GM18868 (cell line): ENCODE measurements at regions not wholly inside any gene's neighbourhood (a gene's known extent, or its start where the extent isn't known, plus 50 kb on each side); places are given as distances from the start of the nearest gene placed in this dataset.
"Not testable (repeated sequence)": the region's sequence is repeated elsewhere in the genome, so short reads cannot be mapped to it uniquely, and the experiment has no call there.

Source experiments
- ATAC-seq: cut with Tn5 transposase; IDR thresholded peaks from one replicate; pipeline ENCODE4 v1.9.1; 2021; ENCODE audit warnings: mild to moderate bottlenecking, moderate library complexity; ENCODE audit not compliant: unreplicated experiment

DNA sequence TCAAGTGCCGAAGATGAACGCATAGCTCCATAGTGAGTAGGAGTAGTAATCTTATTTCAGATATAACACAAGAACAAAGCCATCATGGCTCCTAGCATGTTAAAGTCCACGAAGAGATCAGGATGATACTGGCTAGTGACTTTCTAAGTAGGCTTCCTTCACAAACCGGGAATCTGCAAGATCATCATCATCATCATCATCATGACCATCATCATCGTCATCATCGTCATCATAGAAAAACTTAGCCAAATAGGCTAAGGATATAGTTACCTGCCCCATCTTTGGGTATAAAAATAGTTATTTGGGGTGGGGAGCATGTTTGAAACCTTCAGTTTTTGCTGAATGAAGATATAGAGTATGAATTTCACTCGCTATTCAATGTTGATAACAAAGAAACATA lies 57.9 kb downstream of the PYDC2 start:
- no peak for ATAC-seq

DNA sequence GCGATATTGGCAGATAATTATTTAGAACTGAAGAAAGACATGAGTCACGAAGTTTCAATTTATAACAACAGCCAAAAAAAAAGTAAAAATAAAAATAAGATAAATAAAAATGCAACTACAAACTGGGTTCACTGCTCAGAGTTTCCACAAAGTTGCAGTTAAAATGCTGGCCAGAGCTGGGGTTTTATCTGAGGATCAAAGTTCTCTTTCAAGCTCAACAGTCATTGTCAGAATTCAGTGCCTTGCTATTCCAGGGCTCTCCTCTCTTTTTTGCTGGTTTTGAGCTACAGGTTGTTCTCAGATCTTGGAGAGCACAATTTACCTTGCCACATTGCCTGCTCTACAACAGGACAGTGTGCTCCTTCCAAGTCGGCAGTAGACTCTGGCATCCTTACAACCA lies 60.1 kb downstream of the PYDC2 start:
- ATAC-seq = no peak

DNA sequence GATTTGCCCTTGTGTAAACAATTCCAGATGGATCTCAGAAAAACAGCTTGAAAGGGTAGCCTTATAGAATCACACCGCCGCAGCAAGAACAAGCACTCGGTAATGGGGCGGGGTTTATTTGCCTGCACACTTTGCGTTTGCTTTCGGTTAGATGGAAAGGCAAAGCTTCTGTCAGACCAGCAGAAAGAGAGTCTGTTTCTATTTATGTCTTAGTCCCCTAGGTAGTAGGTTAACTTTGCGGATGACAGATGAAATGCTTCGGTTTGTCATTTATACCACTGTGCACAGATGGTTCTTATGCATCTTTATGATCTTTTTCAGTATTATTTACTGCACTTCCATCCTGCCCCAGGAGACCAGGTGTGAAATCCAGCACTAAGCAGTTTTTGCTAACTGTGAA lies 62.2 kb downstream of the PYDC2 start:
- ATAC-seq = no peak

DNA sequence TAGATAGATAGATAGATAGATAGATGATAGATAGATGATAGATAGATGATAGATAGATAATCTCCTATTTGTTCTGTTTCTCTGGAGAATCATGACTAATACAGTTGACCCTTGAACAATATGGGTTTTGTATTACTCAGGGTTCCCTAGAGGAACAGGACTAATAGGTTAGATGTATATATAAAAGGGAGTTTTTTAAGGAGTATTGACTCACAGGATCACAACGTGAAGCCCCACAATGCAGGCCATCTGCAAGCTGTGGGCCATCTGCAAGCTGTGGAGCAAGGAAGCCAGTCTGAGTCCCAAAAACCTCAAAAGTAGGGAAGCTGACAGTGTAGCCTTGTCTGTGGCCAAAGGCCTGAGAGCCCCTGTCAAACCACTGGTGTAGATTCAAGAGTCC lies 67.6 kb downstream of the PYDC2 start:
- ATAC-seq = no peak

DNA sequence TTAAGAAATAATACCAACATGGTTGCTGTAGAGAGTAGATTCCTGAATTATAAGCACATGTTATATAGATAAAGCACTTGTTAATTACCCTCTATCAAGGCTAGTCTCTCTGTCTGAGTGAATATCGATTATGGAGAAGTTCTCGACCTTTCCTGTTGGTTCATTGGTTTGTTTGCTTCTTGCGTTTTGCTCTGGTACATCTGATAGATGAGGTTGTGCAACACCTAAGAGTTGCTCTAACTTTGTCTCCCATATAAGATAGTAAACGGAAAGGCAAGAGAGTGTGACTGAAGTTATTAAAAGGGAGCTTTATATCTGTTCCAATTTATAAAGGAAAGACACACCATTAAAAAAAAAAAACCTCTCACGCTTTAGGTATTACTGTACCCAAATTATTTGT lies 69.0 kb downstream of the PYDC2 start:
- no peak for ATAC-seq

DNA sequence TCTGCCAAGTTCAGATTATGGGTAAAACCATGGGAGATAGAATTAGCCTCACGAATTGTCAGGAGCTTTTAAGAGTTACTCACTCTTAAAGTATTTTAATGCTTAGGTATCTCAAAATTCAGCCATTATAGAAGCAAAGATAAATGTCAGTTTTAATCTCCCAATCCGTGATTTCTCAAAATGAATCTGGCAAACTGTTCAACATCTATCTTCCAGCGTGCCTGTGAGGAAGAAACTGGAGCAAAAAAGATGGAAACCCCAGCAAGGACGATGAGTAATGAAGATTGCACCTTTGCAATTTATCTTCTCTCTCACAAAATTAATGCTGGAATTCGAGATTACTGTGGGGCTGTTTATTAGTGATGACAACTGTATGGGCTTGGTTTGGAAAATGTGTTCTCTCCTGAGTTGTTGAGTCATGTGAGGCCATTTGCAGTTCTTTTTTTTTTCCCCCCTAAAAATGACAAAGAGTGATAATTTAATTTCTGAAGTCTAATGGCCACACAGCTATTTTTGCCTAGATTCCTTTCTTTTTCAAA lies 70.5 kb downstream of the PYDC2 start:
- ATAC-seq = no peak

DNA sequence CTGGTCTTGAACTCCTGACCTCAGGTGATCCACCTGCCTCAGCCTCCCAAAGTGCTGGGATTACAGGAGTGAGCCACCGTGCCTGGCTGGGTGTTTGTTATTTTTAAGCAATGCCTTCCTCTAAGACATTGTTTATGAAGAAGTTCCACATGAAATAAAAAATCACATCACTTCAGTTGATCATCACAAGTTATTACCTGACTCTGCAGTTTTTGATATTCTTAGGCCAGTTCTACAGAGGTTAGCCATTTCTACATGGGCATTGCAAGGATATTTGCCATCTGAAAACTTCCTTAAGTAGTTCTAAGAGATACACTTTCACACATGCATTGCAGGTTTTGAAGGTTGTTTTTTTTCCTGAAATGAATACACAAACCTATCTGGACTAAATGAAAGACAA lies 82.1 kb downstream of the PYDC2 start:
- ATAC-seq = no peak

DNA sequence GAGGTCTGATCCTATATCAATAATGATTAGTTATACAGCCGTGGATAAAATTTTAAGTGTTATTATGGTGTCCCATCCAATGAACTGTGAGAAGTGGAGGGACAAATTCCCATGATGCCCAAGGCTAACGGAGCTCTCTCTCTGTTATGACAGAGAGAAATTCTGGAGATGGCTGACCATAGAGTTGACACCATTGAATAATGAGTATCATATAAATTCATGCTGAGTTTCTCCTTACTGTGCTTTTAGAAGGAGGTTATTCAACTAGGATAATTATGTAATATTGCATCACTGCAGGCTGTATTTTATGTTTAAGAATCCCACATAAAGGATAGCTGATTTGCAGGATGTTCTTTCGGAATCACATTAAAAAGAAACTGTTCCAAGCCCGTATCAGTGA lies 82.9 kb downstream of the PYDC2 start:
- ATAC-seq = no peak

DNA sequence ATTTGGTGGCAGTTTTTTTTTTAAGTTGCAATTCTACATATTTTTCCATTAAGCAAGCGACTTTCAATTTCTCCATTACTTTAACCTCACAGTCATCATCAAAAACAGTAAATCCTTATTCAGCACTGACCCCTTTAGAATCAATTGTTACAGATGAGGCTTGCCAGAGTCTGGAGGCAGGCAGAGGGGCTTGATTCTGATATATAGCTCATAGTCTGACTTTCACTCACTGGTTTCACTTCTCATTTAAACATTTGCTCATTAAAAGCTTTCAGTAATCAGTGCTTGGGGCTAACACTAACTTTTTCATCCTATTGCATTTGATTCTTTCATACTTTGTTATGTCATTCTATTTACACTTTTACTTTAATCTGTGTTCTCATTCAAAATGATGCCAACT lies 88.4 kb downstream of the PYDC2 start:
- no peak for ATAC-seq

DNA sequence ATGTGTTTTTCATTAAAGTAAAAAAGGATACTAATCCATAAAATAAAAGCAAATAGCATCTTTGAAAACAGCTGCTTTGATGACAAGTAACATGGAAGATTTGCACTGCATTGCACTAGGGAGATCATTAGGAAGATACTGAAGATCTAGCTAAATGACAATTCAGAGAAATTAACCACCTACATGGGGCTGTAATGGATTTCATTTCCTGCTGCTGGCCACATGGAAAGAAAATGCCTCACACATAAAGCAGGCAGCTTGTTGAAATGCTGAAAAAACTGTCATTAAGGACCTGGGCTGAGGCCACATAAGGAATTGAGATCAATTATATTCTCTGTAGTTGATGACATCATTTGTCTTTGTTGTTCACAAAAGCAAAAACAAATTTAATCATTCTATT lies 94.1 kb downstream of the PYDC2 start:
- ATAC-seq = no peak

DNA sequence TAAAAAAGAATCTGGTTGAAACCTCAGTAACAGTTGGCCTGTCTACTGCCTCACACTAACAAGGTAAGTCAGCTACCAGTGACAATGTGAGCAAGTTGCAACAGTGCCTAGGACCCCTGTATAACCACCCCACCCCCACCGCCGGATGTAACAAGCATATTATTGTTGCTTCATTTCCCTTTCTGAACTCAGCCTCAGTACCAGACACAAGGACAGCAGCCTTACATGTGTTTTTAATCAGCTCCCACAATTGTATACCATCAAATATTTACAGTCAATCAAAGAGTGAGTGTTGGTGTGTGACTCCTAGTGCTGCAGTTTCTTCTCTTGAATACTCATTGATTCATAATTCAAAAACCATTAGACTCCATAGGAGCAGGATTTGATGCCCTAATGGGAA lies 96.4 kb downstream of the PYDC2 start:
- ATAC-seq = no peak

DNA sequence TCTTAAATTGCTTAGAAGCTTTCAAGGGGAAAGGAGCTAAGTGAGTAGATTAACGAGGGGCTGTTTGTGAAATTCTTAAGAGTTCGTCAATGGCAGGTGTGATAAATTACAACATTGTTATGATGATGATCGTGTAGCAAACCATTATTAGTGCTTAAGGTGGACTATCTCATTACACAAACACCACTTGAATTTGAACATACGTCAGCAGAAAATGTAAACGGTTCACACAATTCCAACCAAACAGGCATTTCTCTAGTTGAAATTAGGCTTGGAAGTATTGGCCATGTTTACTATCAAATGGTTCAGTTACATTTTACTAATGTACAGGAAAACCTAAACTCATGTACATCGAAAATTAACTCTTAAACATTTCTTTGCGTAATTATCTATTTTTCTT lies 102.8 kb downstream of the PYDC2 start:
- ATAC-seq = no peak

DNA sequence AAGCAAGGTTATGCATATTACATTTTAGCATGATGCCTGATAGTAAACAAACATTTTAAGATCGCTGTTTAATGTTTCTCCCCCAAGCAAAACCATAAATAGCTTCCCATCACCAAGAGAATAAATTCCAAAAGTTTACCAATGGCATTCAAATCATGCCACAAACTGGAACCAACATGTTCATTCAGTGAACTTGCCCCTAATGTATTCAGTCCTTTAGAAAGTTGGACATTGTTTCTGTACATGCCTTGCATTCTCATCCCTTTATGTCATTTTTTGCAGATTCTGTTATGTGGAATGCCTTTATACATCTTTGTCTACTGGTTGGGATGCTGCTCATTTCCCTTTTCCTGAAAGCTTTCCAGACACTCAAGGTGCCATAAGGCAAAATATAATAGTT lies 105.5 kb downstream of the PYDC2 start:
- ATAC-seq = no peak

DNA sequence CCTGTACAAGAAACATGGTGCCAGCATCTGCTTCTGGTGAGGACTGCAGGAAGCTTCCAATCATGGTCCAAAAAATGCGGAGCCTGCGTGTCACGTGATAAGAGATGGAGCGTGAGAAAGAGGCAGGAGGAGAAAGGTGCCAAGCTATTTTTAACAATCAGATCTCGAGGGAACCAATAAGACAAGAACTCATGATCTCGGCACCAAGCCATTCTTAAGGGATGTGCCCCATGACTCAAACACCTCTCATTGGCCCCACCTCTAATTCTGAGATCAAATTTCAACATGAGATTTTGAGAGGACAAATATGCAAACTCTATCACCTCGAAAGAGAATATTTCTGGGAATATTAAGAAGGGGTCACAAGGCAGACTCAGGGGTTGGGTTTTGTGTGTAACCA lies 107.2 kb downstream of the PYDC2 start:
- ATAC-seq = no peak

DNA sequence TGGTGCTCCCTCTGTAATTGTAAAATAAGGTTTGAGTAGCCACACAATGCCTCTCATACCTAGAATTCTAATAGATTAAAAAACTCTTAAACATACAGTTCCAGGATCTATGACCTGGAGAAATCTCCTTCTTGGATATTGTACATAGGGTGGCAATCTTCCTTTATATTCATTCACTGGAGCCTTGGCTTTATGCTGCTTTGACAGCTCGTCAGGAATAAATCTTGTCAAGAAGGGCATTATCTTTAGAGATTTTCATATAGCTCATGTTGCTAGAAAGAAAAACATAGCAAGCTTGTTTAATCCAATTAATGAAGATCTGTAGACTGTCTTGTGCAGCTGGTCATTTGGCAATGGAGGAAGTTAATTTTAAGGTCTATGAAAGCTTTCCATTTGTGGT lies 131.1 kb downstream of the PYDC2 start:
- no peak for ATAC-seq

DNA sequence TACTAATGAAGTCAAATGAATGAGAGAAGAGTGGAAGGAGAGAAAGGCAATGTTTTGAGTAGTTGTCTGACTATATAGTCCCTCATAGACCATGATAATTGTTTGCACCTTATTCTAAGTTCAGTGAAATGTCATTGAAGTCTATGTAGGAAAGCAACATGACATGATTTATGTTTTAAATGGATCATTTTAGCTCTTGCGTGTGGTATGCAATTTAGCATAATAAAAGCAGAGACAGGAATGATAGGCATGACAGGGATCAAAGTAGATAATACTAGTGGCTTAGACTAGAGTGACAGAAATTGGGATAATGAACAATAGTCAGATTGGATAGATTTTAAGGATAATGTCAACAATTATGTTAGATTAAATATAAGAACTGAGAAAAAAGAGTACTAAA lies 132.5 kb downstream of the PYDC2 start:
- no peak for ATAC-seq

DNA sequence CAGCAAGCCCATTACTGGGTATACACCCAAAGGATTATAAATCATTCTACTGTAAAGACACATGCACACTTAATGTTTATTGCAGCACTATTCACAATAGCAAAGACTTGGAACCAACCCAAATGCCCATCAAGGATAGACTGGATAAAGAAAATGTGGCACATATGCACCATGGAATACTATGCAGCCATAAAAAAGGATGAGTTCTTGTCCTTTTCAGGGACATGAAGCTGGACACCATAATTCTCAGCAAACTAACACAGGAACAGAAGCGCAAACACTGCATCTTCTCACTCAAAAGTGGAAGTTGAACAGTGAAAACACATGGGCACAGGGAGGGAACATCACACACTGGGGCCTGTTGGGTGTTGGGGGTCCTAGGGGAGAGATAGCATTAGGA lies 154.5 kb downstream of the PYDC2 start:
- ATAC-seq = not testable (repeated sequence)

DNA sequence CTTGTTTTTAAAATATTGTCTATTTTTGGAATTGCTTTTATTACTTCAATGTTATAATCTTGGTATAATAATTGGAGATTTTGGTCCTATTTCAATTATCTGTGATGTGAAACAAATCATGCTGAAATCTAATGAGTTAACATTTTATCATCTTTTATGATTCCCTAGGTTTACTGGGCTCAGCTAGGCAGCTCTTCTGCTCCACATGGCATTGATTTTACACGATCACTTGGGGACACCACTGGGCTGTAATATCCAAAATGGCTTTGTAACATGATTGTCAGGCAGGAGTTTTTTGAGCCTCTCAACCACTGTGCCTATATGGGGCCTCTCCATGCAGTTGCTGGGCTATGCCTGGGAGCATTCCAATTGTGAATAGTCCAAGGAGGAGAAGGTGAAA lies 163.3 kb downstream of the PYDC2 start:
- ATAC-seq = no peak

DNA sequence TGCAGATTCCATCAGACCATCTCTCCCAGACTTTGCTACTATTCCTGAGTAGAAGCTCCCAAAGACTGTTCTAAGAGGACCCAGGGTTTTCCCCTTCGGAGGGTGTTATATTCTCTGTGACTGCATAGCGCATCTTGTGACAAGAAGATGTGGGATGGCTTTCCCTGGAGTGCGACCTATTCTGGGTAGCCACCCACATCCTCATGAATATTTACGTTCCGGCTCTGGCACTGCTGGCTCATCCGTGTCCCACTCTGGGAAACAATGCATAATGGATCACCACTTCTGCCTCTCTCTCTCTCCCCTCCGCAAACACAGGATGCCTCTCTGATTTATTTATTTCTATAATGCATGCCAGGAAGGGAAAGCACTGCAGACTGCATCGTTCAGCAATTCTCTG lies 166.1 kb downstream of the PYDC2 start:
- no peak for ATAC-seq

DNA sequence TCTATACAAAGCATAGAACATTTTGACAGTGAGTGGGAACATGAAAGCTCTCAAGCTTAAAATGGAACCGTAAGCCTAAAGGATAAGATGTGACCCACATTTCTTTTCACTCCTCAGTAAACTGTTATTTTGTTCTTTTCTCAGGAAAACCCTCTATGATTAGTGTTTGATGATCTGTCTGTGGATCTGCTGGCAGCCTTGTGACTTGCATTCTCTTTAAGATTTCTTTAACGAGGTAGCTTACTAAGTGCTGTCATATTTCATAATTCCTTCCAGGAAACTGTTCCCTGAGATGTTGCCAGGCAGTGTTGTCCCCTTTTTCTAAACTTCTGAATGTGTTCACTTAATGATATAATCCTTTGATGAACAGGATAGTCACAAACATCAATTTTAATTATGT lies 167.6 kb downstream of the PYDC2 start:
- no peak for ATAC-seq

DNA sequence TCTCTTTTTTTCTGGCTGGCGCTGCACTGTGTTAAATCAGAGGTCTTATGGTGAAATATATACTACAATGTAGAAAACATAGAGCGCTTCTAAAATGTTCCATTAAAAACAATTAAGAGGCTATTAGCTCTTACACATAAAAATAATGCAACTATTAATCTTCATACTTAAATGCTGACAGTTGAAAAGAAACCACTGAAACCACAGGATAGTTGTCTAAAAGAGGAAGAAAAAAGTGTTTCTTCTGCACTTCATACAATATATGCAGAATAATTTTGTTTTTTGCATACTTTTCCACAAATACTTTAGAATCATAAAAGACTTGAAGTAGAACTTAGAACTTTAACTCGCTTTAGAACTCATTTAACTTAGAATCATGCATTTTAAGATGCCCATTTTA lies 170.5 kb downstream of the PYDC2 start:
- no peak for ATAC-seq

DNA sequence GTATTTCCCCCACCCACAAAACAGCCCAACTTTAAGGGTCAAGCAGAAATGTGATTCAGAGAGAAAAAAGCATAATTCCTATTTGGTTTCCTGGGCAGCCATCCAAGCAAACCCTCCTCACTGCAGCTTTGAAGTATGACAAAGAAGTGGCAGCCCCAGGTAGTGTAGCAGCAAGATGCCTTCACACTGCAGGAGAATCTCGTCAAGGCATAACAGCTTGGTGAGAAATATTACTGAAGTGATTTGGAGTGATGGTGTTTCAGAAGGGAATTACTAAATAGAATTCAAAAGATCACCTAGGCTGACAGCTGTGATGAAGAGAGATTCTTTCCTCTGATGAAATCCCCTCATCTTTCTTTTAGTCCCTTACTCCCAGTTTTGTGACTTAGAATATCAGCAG lies 173.9 kb downstream of the PYDC2 start:
- ATAC-seq = no peak

DNA sequence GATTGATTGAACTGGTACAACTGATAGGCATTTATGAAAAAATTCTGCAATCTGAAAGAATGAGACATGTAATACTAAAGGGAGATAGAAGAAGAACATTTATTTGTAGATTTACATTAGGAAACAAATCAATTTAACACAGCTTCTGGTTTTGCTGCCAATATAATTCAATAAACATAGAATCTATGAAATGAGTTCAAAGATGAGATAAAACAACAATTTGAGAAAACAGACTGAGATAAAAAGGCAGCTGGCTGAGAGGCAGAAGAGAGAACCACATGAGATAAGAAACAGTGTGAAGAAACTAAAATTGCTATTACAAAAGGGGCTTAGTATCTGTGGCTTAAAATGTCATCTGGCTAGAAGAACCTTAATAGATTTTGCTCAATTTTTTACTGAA lies 176.6 kb downstream of the PYDC2 start:
- no peak for ATAC-seq

DNA sequence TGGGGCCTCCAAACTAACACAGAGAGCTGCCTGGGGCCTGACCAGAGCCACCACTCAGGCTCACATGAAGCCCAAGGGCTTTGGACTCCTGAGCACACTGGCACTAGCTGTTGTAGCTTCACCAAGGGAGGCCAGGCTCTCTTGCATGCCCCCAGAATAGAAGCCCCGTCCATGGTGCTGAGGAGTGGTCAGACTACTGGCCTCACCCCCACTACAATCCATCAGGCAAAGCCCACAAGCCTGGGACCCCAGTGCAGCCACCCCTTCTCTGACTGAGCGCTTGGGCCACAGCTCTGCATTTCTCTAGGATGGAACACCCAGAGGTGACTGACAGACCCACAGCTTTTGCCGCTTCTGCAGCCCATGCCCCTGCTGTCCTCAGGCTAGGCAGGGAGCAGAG lies 180.8 kb downstream of the PYDC2 start:
- no peak for ATAC-seq
